ENCODE measurements at regions not wholly inside any gene's neighbourhood (a gene's known extent, or its start where the extent isn't known, plus 50 kb on each side); places are given as distances from the start of the nearest gene placed in this dataset.

DNA sequence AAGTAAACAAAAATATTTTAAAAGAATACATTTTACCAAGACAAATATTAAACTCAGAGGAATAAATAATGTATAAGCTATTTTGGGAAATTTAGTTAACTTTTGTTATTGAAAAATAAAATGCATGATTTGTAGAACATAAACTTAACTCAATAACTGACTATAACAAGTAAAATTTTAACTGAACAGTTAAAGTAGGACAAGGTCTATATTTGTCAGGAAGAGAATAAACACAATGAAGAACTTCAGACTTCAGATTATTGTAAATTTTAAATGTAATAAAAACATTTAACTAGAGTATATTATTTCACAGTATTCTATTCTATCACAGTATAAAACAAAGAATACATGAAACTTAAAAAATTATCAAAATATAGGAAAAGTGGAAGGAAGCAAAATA, 948.8 kb upstream of the USP15 start:
- ChIA-PET POLR2A (no interaction called here), CTCF (no interaction called here)
- Histone ChIP-seq H3K4me3 (ENCODE audit: low read depth, low read length) (no peak overlapping the region), H3K9me3 (ENCODE audit: control insufficient read depth, insufficient read depth, low read depth, low read length) (no peaks in the 10 kb centered on the region), H3K4me1 (ENCODE audit: control insufficient read depth, insufficient read depth, low read length) (no peaks in the 10 kb centered on the region), H3K36me3 (ENCODE audit: control insufficient read depth in 2 of 2, insufficient read depth in 1 of 2, low read length in 2 of 2) (no peaks in the 10 kb centered on the region), H3K27ac (ENCODE audit: extremely low read depth, low read depth, low read length) (no peak overlapping the region)
- no peak for TF ChIP-seq ZNF830 (tag by site-specific recombination; IDR thresholded peaks at IDR 0.05; ENCODE audit: low read depth)
- TF ChIP-seq ZNF792 (tag by site-specific recombination; IDR thresholded peaks at IDR 0.05): no peak
- no peak for TF ChIP-seq BCL11B (tag by site-specific recombination; IDR thresholded peaks at IDR 0.05; ENCODE audit: low read depth)
- TF ChIP-seq, protein P1, sequence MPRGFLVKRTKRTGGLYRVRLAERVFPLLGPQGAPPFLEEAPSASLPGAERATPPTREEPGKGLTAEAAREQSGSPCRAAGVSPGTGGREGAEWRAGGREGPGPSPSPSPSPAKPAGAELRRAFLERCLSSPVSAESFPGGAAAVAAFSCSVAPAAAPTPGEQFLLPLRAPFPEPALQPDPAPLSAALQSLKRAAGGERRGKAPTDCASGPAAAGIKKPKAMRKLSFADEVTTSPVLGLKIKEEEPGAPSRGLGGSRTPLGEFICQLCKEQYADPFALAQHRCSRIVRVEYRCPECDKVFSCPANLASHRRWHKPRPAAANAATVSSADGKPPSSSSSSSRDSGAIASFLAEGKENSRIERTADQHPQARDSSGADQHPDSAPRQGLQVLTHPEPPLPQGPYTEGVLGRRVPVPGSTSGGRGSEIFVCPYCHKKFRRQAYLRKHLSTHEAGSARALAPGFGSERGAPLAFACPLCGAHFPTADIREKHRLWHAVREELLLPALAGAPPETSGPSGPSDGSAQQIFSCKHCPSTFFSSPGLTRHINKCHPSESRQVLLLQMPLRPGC (tag by site-specific recombination; IDR thresholded peaks at IDR 0.05): no peak
- no peak for TF ChIP-seq ZNF133 (tag by site-specific recombination; IDR thresholded peaks at IDR 0.05)
- TF ChIP-seq ZNF514 (tag by site-specific recombination; IDR thresholded peaks at IDR 0.05): no peak
- TF ChIP-seq, protein P2, sequence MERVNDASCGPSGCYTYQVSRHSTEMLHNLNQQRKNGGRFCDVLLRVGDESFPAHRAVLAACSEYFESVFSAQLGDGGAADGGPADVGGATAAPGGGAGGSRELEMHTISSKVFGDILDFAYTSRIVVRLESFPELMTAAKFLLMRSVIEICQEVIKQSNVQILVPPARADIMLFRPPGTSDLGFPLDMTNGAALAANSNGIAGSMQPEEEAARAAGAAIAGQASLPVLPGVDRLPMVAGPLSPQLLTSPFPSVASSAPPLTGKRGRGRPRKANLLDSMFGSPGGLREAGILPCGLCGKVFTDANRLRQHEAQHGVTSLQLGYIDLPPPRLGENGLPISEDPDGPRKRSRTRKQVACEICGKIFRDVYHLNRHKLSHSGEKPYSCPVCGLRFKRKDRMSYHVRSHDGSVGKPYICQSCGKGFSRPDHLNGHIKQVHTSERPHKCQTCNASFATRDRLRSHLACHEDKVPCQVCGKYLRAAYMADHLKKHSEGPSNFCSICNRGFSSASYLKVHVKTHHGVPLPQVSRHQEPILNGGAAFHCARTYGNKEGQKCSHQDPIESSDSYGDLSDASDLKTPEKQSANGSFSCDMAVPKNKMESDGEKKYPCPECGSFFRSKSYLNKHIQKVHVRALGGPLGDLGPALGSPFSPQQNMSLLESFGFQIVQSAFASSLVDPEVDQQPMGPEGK (tag by site-specific recombination; IDR thresholded peaks at IDR 0.05): no peak
- TF ChIP-seq GLI4 (tag by site-specific recombination; IDR thresholded peaks at IDR 0.05): no peak
- TF ChIP-seq ZNF138 (tag by site-specific recombination; IDR thresholded peaks at IDR 0.05; ENCODE audit: borderline replicate concordance): no peak
- TF ChIP-seq ZEB2 (tag by site-specific recombination; IDR thresholded peaks at IDR 0.05): no peak
- TF ChIP-seq, protein P3, sequence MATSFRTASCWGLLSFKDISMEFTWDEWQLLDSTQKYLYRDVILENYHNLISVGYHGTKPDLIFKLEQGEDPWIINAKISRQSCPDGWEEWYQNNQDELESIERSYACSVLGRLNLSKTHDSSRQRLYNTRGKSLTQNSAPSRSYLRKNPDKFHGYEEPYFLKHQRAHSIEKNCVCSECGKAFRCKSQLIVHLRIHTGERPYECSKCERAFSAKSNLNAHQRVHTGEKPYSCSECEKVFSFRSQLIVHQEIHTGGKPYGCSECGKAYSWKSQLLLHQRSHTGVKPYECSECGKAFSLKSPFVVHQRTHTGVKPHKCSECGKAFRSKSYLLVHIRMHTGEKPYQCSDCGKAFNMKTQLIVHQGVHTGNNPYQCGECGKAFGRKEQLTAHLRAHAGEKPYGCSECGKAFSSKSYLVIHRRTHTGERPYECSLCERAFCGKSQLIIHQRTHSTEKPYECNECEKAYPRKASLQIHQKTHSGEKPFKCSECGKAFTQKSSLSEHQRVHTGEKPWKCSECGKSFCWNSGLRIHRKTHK (tag by site-specific recombination; IDR thresholded peaks at IDR 0.05): no peak
- TF ChIP-seq ZNF211 (tag by site-specific recombination; IDR thresholded peaks at IDR 0.05; ENCODE audit: low read depth): no peak
- TF ChIP-seq ZNF221 (tag by site-specific recombination; IDR thresholded peaks at IDR 0.05; ENCODE audit: borderline replicate concordance): no peak
- TF ChIP-seq ZNF223 (tag by site-specific recombination; IDR thresholded peaks at IDR 0.05): no peak
- TF ChIP-seq ZNF530 (tag by site-specific recombination; IDR thresholded peaks at IDR 0.05; ENCODE audit: low read depth): no peak
- no peak for TF ChIP-seq ZFP69B (tag by site-specific recombination; IDR thresholded peaks at IDR 0.05)

DNA sequence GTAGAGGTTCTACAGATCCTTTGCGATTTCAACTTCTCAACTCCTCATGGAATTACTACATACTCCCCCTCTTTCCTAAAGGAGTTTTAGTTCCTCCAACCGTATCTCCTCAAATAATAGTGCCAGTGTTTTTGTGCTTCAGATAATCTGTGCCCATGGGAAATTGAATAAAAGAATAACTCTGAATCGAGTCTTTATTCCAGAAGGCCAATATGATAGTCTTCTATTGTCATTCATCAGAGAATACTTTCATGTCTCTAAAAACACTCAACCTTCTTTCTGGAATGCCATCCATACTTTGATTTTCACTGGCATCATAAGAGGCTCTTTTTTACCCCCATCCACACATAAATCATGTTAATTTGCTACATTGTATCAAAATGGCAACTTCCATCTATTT, 911.3 kb upstream of the USP15 start:
- H3K36me3 ChIP-seq (ENCODE audit: control insufficient read depth in 2 of 2, insufficient read depth in 1 of 2, low read length in 2 of 2): no peaks in the 10 kb centered on the region
- TF ChIP-seq OVOL3 (tag by site-specific recombination; IDR thresholded peaks at IDR 0.05) (no peak), YY2 (tag by site-specific recombination; IDR thresholded peaks at IDR 0.05) (no peak), HOXC10 (CRISPR knock-in tag; IDR thresholded peaks at IDR 0.05) (no peak), ZNF791 (tag by site-specific recombination; IDR thresholded peaks at IDR 0.05) (no peak), ZNF266 (tag by site-specific recombination; IDR thresholded peaks at IDR 0.05; ENCODE audit: low read depth) (no peak), IKZF3 (tag by site-specific recombination; IDR thresholded peaks at IDR 0.05) (no peak), ZNF747 (tag by site-specific recombination; IDR thresholded peaks at IDR 0.05) (no peak), ZNF155 (tag by site-specific recombination; IDR thresholded peaks at IDR 0.05) (no peak), ZNF600 (tag by site-specific recombination; IDR thresholded peaks at IDR 0.05) (no peak), ZNF16 (tag by site-specific recombination; IDR thresholded peaks at IDR 0.05; ENCODE audit: low read depth) (no peak), RBAK (tag by site-specific recombination; IDR thresholded peaks at IDR 0.05) (no peak)
- TF ChIP-seq, protein P4, sequence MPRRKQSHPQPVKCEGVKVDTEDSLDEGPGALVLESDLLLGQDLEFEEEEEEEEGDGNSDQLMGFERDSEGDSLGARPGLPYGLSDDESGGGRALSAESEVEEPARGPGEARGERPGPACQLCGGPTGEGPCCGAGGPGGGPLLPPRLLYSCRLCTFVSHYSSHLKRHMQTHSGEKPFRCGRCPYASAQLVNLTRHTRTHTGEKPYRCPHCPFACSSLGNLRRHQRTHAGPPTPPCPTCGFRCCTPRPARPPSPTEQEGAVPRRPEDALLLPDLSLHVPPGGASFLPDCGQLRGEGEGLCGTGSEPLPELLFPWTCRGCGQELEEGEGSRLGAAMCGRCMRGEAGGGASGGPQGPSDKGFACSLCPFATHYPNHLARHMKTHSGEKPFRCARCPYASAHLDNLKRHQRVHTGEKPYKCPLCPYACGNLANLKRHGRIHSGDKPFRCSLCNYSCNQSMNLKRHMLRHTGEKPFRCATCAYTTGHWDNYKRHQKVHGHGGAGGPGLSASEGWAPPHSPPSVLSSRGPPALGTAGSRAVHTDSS (tag by site-specific recombination; IDR thresholded peaks at IDR 0.05): no peak
- TF ChIP-seq, protein P5, sequence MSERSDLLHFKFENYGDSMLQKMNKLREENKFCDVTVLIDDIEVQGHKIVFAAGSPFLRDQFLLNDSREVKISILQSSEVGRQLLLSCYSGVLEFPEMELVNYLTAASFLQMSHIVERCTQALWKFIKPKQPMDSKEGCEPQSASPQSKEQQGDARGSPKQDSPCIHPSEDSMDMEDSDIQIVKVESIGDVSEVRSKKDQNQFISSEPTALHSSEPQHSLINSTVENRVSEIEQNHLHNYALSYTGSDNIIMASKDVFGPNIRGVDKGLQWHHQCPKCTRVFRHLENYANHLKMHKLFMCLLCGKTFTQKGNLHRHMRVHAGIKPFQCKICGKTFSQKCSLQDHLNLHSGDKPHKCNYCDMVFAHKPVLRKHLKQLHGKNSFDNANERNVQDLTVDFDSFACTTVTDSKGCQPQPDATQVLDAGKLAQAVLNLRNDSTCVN (tag by site-specific recombination; optimal IDR thresholded peaks at IDR 0.05): no peak
- H3K9me3 ChIP-seq (ENCODE audit: control insufficient read depth, insufficient read depth, low read depth, low read length): no peaks in the 10 kb centered on the region
- H3K4me1 ChIP-seq (ENCODE audit: control insufficient read depth, insufficient read depth, low read length): no peaks in the 10 kb centered on the region
- ChIA-PET POLR2A (no interaction called here), CTCF (no interaction called here)
- H3K4me3 ChIP-seq (ENCODE audit: low read depth, low read length): no peak overlapping the region
- H3K27ac ChIP-seq (ENCODE audit: extremely low read depth, low read depth, low read length): no peak overlapping the region

Data from HEK293 (cell line).